Suprapubic skin (tissue), 4 donors: ENCODE measurements at regions not wholly inside any gene's neighbourhood (a gene's known extent, or its start where the extent isn't known, plus 50 kb on each side); places are given as distances from the start of the nearest gene placed in this dataset.
A peak's percentile ranks its signal among the peaks of the same experiment; 100 is the strongest.

Source experiments
- DNase-seq, 2 donors: peaks; one replicate each; pipeline ENCODE4 v3.0.0-alpha.2; 2019; ENCODE audit warnings: low spot score in 2 of 2
- H3K27ac ChIP-seq: fragments of 200-600 bp; sonication (generic); one replicate; pipeline ENCODE4 v1.5.1; 2019
- H3K27me3 ChIP-seq: fragments of 200-600 bp; sonication (generic); one replicate; pipeline ENCODE4 v1.5.1; 2019
- H3K36me3 ChIP-seq: fragments of 200-600 bp; sonication (generic); one replicate; pipeline ENCODE4 v1.5.1; 2019
- H3K4me1 ChIP-seq: fragments of 200-600 bp; sonication (generic); one replicate; pipeline ENCODE4 v1.5.1; 2019
- H3K4me3 ChIP-seq: fragments of 200-600 bp; sonication (generic); one replicate; pipeline ENCODE4 v1.5.1; 2019; ENCODE audit warnings: mild to moderate bottlenecking
- H3K9me3 ChIP-seq: fragments of 200-600 bp; sonication (generic); one replicate; pipeline ENCODE4 v1.5.1; 2019
- CTCF ChIP-seq, 2 donors: fragments of 200-600 bp in 1 of 2; fragments of 450-650 bp in 1 of 2; sonication (generic) in 1 of 2; IDR thresholded peaks; one replicate each; pipeline ENCODE4 v1.5.1; 2016 to 2019; ENCODE audit warnings: antibody characterized with exemption in 2 of 2, mild to moderate bottlenecking in 1 of 2, moderate library complexity in 1 of 2
- EP300 ChIP-seq: sonication (generic); formaldehyde crosslinking; IDR thresholded peaks from one replicate; pipeline ENCODE4 v1.6.1; 2017; ENCODE audit warnings: antibody characterized with exemption
- POLR2A ChIP-seq, 2 donors: fragments of 450-650 bp; IDR thresholded peaks; one replicate each; pipeline ENCODE4 v1.6.1; 2017; ENCODE audit warnings: antibody characterized with exemption in 2 of 2, mild to moderate bottlenecking in 2 of 2, moderate library complexity in 2 of 2
- POLR2AphosphoS5 ChIP-seq, 3 donors: sonication (generic); formaldehyde crosslinking; IDR thresholded peaks; one replicate each; pipeline ENCODE4 v1.6.1; 2017; ENCODE audit warnings: antibody characterized with exemption in 3 of 3
- WGBS: methylation state at CpG from one replicate; pipeline ENCODE4 v1.1.5; 2018; 5-methylcytosine and 5-hydroxymethylcytosine counted together

GRCh38 chr2:120545521-120546047 lies 190.1 kb upstream of the GLI2 start:
- H3K27ac ChIP-seq, result no peak overlapping the region
- no peak for TF ChIP-seq EP300
- no peak for TF ChIP-seq CTCF (IDR thresholded peaks at IDR 0.05)
- TF ChIP-seq POLR2AphosphoS5 (IDR thresholded peaks at IDR 0.05), result no peak
- no peak for TF ChIP-seq POLR2A (IDR thresholded peaks at IDR 0.05)
- no peaks in the 10 kb centered on the region for H3K9me3 ChIP-seq

DNA sequence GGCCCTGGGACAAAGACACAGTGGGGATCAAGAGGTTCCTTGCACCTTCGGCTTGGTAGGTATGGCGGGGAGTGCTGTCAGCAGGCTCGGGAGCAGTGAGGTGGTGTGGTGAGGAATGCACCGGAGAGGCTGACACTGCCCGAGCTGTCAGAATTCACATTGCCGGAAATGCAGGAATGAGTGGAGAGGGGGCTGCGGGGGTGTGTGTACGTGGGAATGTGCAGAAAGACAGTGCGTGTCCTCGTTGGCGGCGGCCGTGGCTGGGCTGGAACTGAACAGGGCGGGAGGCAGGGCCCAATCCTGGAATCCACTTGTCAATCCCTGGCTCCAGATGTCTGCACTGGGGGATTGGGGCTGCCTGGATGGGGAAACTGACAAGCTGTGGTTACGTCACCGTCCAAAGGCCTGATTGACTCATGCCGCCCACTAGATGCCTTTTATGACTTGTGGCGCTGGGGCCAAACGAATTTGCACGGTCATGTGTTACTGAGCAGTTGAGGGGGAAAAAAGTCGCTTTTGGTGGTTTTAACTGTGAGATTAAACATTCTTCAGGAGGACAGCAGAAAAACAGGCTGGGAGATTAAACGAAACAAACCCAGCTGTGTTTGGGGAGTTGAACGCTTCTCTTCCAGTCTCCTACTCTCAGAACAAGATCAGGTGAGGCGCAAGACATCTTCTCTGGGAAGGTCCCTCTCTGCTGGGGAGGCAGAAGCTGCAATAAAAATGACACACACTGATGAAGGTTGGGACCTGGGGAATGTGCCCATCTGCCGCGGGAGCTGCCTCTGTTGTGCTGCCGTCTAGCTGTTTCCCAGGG lies 189.4 kb upstream of the GLI2 start:
- no peaks in the 10 kb centered on the region for H3K27me3 ChIP-seq
- DNase-seq, result peak; percentile 90 to 94
- TF ChIP-seq POLR2AphosphoS5 (IDR thresholded peaks at IDR 0.05) (peak in 2 of 3 donors; percentile 38 to 54), POLR2A (IDR thresholded peaks at IDR 0.05) (no peak), CTCF (IDR thresholded peaks at IDR 0.05) (no peak)
- H3K4me1 ChIP-seq, result peaks cover 29% of the 10 kb centered on the region
- WGBS, result 62% methylated on average over 27 of the region's 27 CpGs
- H3K27ac ChIP-seq, result peak overlapping the region; percentile 24
- no peaks in the 10 kb centered on the region for H3K9me3 ChIP-seq
- no peaks in the 10 kb centered on the region for H3K36me3 ChIP-seq
- H3K4me3 ChIP-seq, result no peak overlapping the region

More at GRCh38 chr2:120545521-120546047, 190.1 kb upstream of the GLI2 start:
- WGBS, result 73% methylated on average over 8 of the region's 8 CpGs
- Histone ChIP-seq H3K4me3 (no peak overlapping the region), H3K27me3 (no peaks in the 10 kb centered on the region), H3K36me3 (no peaks in the 10 kb centered on the region), H3K4me1 (peaks cover 33% of the 10 kb centered on the region)
- DNase-seq, result no peak

DNA sequence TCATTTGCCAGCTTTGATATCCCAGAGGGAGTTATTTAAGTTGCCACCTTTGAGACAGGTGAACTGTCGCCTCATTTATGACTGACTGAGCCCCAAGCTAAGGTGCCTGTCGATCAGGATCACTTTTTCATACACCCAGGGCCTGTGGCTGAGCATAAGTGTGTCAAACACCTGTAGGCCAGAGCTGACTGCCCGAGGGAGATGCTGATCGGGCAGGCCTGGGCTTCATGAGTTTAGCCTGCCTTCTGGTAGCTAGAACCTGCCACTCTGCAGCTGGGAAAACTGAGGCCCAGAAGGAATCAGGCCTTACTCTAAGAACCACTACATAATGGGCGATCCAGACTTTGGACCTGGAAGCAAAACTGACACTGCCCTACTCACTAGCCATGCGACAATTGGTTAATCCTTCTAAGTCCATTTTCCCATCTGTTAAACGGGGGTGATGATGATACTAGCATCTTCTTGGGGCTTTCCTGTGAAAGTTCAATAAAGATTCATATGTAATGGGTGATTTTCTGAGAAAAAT lies 188.7 kb upstream of the GLI2 start:
- Histone ChIP-seq H3K4me3 (no peak overlapping the region), H3K27me3 (no peaks in the 10 kb centered on the region), H3K4me1 (peaks cover 30% of the 10 kb centered on the region), H3K36me3 (no peaks in the 10 kb centered on the region), H3K9me3 (no peaks in the 10 kb centered on the region), H3K27ac (peak overlapping the region; percentile 24)
- no peak for DNase-seq
- 73% methylated on average over 7 of the region's 7 CpGs for WGBS
- TF ChIP-seq POLR2AphosphoS5 (IDR thresholded peaks at IDR 0.05) (no peak), POLR2A (IDR thresholded peaks at IDR 0.05) (no peak), CTCF (IDR thresholded peaks at IDR 0.05) (no peak), EP300 (no peak)

- Histone ChIP-seq H3K36me3 (no peaks in the 10 kb centered on the region), H3K27ac (no peak overlapping the region), H3K27me3 (no peaks in the 10 kb centered on the region), H3K4me1 (peaks cover 37% of the 10 kb centered on the region), H3K4me3 (no peak overlapping the region), H3K9me3 (no peaks in the 10 kb centered on the region)
- 100% methylated on average over 1 of the region's 1 CpG for WGBS
- DNase-seq, result no peak
- TF ChIP-seq EP300, result no peak
- TF ChIP-seq CTCF (IDR thresholded peaks at IDR 0.05), result no peak
- TF ChIP-seq POLR2A (IDR thresholded peaks at IDR 0.05), result no peak
- no peak for TF ChIP-seq POLR2AphosphoS5 (IDR thresholded peaks at IDR 0.05)
Observed at GRCh38 chr2:120547662-120548061, 188.0 kb upstream of the GLI2 start.
